Fibroblast of mammary gland (primary cell): ENCODE measurements at regions not wholly inside any gene's neighbourhood (a gene's known extent, or its start where the extent isn't known, plus 50 kb on each side); places are given as distances from the start of the nearest gene placed in this dataset.

Source experiments
- DNase-seq: peaks from one replicate; pipeline ENCODE4 v3.0.0-alpha.2; 2010; ENCODE audit warnings: low read depth
- H3K4me3 ChIP-seq: 2 replicates; pipeline ENCODE4 v1.5.1; 2011; ENCODE audit warnings: low read depth, mild to moderate bottlenecking, low read length, moderate library complexity; ENCODE audit not compliant: control insufficient read depth
- TF ChIP-seq, protein P1 (sequence below): conservative IDR thresholded peaks from 2 replicates; pipeline ENCODE4 v1.5.1; 2011; ENCODE audit warnings: low read depth, low read length, inconsistent platforms; ENCODE audit not compliant: control insufficient read depth, insufficient read depth

- no peak for DNase-seq
- TF ChIP-seq, protein P1, sequence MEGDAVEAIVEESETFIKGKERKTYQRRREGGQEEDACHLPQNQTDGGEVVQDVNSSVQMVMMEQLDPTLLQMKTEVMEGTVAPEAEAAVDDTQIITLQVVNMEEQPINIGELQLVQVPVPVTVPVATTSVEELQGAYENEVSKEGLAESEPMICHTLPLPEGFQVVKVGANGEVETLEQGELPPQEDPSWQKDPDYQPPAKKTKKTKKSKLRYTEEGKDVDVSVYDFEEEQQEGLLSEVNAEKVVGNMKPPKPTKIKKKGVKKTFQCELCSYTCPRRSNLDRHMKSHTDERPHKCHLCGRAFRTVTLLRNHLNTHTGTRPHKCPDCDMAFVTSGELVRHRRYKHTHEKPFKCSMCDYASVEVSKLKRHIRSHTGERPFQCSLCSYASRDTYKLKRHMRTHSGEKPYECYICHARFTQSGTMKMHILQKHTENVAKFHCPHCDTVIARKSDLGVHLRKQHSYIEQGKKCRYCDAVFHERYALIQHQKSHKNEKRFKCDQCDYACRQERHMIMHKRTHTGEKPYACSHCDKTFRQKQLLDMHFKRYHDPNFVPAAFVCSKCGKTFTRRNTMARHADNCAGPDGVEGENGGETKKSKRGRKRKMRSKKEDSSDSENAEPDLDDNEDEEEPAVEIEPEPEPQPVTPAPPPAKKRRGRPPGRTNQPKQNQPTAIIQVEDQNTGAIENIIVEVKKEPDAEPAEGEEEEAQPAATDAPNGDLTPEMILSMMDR, result no peak
- H3K4me3 ChIP-seq, result no peak overlapping the region
These were observed 471.1 kb upstream of the KIRREL3 start for GRCh38 chr11:127471662-127472061.

DNA sequence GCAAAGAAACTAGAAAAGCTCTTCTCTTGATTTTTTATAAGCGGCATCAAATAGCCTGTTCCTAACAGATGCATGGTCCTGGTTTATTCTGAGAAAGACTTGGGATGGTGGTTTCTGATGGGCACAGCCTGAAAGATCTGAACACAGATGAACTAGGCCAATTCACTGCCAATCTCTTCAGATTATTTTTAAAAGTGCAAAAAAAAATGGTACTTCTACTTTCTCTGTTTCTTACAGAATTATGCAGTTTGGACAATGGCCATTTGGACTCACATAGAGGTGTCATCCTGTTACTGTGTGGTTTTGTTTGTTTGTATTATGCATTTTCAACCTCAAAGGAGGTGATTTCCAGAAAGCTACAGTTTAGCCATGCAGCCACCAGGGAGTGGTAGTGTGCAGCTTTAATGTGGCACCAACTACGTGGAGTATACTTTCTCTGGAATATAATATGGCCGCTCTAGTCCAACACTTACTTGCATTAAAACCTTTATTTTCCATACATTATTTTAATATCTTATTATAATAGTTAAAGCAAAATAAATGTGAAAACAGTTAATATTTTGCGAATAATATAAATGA is 469.8 kb upstream of the KIRREL3 start:
- DNase-seq, result no peak
- no peak overlapping the region for H3K4me3 ChIP-seq
- TF ChIP-seq, protein P1, result peak; percentile 4

DNA sequence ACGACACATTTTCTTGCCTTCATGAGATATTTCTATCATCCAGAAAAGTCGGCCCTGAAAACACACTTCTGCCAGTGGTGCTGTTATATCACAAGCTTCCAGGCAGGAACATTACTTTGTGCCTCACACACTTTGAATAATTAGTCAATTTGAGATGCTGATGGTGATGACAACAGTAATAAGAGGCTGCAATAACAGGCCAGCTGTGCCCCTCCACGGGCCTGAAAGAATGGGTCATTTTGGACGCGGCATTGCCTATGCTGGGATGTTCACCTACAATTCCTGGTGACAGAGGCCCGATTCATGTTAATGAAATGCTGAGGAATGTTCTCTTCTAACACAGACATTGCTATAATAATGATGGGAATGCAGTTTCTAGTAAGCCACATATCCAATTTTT is 463.8 kb upstream of the KIRREL3 start:
- no peak for DNase-seq
- TF ChIP-seq, protein P1, result no peak
- H3K4me3 ChIP-seq, result no peak overlapping the region

DNA sequence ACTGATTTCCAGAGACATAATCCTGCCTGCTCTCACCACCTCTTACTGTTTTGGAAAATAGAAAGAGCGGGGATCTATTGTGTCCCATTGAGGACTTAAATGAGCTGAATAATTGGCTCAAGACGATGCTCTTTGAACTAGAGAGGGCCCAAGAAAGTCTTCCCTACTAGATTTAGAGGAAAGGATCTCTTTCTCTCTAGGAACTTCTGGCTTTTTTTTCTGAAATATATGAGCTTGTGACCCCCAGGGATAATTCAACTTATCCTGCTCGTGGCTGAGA is 461.4 kb upstream of the KIRREL3 start:
- H3K4me3 ChIP-seq, result no peak overlapping the region
- DNase-seq, result no peak
- TF ChIP-seq, protein P1, result no peak

DNA sequence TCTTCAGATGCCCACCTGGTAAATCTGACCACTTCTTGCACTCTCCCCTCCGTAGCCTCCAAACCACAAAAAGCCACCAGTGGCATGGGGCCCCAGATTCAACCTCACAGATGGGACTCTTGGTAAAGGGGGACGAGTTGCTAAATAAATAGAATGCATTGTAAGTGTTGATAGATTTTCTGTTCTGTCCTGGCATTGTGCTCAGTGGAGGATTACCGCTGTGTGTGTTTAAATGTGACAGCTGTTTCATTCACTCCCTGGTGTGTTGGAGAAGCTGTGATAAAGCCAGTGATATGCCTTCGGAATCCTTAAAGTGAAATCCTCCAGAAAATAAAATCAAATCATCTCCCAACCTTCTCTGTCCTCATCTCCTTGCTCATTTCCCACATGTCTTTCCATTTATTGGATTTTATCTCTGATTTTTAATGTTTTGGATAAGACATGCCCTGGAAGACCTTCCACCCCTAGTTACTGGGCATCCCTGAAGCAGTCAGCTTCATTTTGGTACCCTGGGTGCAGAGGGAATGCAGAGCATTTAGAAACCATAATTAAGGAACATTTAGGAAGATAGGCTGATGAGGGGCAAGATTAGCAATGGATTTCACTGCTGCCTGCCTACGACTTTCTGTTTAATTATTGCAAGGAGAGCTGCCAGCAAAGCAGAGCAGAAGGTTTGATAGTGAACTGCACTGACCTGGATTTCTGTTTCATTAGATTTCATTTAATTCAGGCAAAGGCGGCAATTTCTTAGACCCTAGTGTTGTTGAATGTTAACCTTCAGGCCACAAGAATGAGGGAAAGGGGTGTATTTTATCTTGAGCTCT is 460.9 kb upstream of the KIRREL3 start:
- no peak for DNase-seq
- no peak overlapping the region for H3K4me3 ChIP-seq
- TF ChIP-seq, protein P1, result no peak

- no peak overlapping the region for H3K4me3 ChIP-seq
- TF ChIP-seq, protein P1, result no peak
- no peak for DNase-seq
These were observed 458.0 kb upstream of the KIRREL3 start for GRCh38 chr11:127458561-127458960.

GRCh38 chr11:127454856-127455255 is 454.3 kb upstream of the KIRREL3 start:
- no peak overlapping the region for H3K4me3 ChIP-seq
- TF ChIP-seq, protein P1, result no peak

More at GRCh38 chr11:127454856-127455255, 454.3 kb upstream of the KIRREL3 start:
- no peak for DNase-seq
